HL-60 (cell line): ENCODE measurements at regions not wholly inside any gene's neighbourhood (a gene's known extent, or its start where the extent isn't known, plus 50 kb on each side); places are given as distances from the start of the nearest gene placed in this dataset.

Source experiments
- CTCF ChIP-seq: IDR thresholded peaks from one replicate; pipeline ENCODE4 v1.5.1; 2011; ENCODE audit warnings: low read length, control low read depth, inconsistent platforms; ENCODE audit not compliant: insufficient read depth
- REST ChIP-seq: IDR thresholded peaks from 2 replicates; pipeline ENCODE4 v1.6.1; 2012; ENCODE audit warnings: low read depth; ENCODE audit not compliant: insufficient replicate concordance

GRCh38 chr4:32429151-32429550, 1709.0 kb downstream of the PCDH7 start:
- TF ChIP-seq CTCF (no peak), REST (no peak)
